Calu3 (cell line): ENCODE measurements at regions not wholly inside any gene's neighbourhood (a gene's known extent, or its start where the extent isn't known, plus 50 kb on each side); places are given as distances from the start of the nearest gene placed in this dataset.
A peak's percentile ranks its signal among the peaks of the same experiment; 100 is the strongest.

ENCODE experiments used
- BruUV-seq: library from RNA; stranded (reverse); fragments of 400-500 nt; replicated peaks from 2 replicates; lab custom pipeline; 2021; lab: Mats Ljungman, UMichigan
- CTCF ChIA-PET: fragments of 300-600 bp; sonication (Branson Sonifier 250); formaldehyde crosslinking; loops from one replicate; lab custom pipeline; 2022; ENCODE audit warnings: antibody characterized with exemption; lab: Charles Lee
- DNase-seq: peaks from one replicate; pipeline ENCODE4 v3.0.0; 2022
- H3K27ac Mint-ChIP-seq: one replicate; pipeline ENCODE4 v1.8.0; 2022; ENCODE audit warnings: mixed read lengths; ENCODE audit not compliant: unreplicated experiment
- H3K27me3 Mint-ChIP-seq: one replicate; pipeline ENCODE4 v1.8.0; 2022; ENCODE audit warnings: mixed read lengths; ENCODE audit not compliant: unreplicated experiment
- H3K36me3 Mint-ChIP-seq: one replicate; pipeline ENCODE4 v1.8.0; 2022; ENCODE audit warnings: mild to moderate bottlenecking, moderate library complexity, mixed read lengths; ENCODE audit not compliant: insufficient read depth, unreplicated experiment
- H3K4me1 Mint-ChIP-seq: one replicate; pipeline ENCODE4 v1.8.0; 2022; ENCODE audit warnings: mild to moderate bottlenecking, low read depth, mixed read lengths; ENCODE audit not compliant: unreplicated experiment
- H3K4me3 Mint-ChIP-seq: one replicate; pipeline ENCODE4 v1.8.0; 2022; ENCODE audit warnings: mild to moderate bottlenecking, low read depth, moderate library complexity, mixed read lengths; ENCODE audit not compliant: unreplicated experiment
- H3K9me3 Mint-ChIP-seq: one replicate; pipeline ENCODE4 v1.8.0; 2022; ENCODE audit warnings: low read depth, mixed read lengths; ENCODE audit not compliant: unreplicated experiment
- intact Hi-C: fragments of 100-400 bp; cut with micrococcal nuclease; formaldehyde crosslinking; loops from one replicate; pipeline ENCODE4 v1.10.0; 2022; ENCODE audit not compliant: unreplicated experiment
- TF ChIP-seq, protein P1 (sequence below): fragments of 200-600 bp; IDR thresholded peaks from one replicate; pipeline ENCODE4 v1.8.0; 2022; ENCODE audit warnings: antibody characterized with exemption; ENCODE audit not compliant: unreplicated experiment

- intact Hi-C loops: no loop called here
- H3K9me3 Mint-ChIP-seq: peaks cover 5% of the 10 kb centered on the region
- H3K4me3 Mint-ChIP-seq: no peak overlapping the region
- no peak for DNase-seq
- no peaks in the 10 kb centered on the region for H3K36me3 Mint-ChIP-seq
- H3K27me3 Mint-ChIP-seq: peaks cover 21% of the 10 kb centered on the region
- CTCF ChIA-PET: no interaction called here
- no peak overlapping the region for H3K27ac Mint-ChIP-seq
- BruUV-seq: no TSS peak
- no peaks in the 10 kb centered on the region for H3K4me1 Mint-ChIP-seq
- TF ChIP-seq, protein P1, sequence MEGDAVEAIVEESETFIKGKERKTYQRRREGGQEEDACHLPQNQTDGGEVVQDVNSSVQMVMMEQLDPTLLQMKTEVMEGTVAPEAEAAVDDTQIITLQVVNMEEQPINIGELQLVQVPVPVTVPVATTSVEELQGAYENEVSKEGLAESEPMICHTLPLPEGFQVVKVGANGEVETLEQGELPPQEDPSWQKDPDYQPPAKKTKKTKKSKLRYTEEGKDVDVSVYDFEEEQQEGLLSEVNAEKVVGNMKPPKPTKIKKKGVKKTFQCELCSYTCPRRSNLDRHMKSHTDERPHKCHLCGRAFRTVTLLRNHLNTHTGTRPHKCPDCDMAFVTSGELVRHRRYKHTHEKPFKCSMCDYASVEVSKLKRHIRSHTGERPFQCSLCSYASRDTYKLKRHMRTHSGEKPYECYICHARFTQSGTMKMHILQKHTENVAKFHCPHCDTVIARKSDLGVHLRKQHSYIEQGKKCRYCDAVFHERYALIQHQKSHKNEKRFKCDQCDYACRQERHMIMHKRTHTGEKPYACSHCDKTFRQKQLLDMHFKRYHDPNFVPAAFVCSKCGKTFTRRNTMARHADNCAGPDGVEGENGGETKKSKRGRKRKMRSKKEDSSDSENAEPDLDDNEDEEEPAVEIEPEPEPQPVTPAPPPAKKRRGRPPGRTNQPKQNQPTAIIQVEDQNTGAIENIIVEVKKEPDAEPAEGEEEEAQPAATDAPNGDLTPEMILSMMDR: no peak
Measured at GRCh38 chr14:62244221-62244620, 482.0 kb downstream of the SNAPC1 start.

GRCh38 chr14:62247266-62247665 lies 485.0 kb downstream of the SNAPC1 start:
- TF ChIP-seq, protein P1: no peak
- peaks cover 13% of the 10 kb centered on the region for H3K27me3 Mint-ChIP-seq
- H3K36me3 Mint-ChIP-seq: no peaks in the 10 kb centered on the region
- no peak for DNase-seq
- H3K4me3 Mint-ChIP-seq: no peak overlapping the region
- no TSS peak for BruUV-seq
- peaks cover 5% of the 10 kb centered on the region for H3K9me3 Mint-ChIP-seq
- peaks cover 9% of the 10 kb centered on the region for H3K4me1 Mint-ChIP-seq
- H3K27ac Mint-ChIP-seq: no peak overlapping the region
- intact Hi-C loops: no loop called here
- CTCF ChIA-PET: no interaction called here

- no peak overlapping the region for H3K27ac Mint-ChIP-seq
- H3K36me3 Mint-ChIP-seq: no peaks in the 10 kb centered on the region
- BruUV-seq: no TSS peak
- H3K9me3 Mint-ChIP-seq: no peaks in the 10 kb centered on the region
- peaks cover 9% of the 10 kb centered on the region for H3K4me1 Mint-ChIP-seq
- intact Hi-C loops: no loop called here
- peak; percentile 6 for DNase-seq
- TF ChIP-seq, protein P1: no peak
- CTCF ChIA-PET: interaction anchor here (0.8 to 1.0 kb wide), 2 partner anchors 38 to 53 kb away, joined by 3 read pairs; no protein-coding TSS in a partner anchor
- H3K4me3 Mint-ChIP-seq: no peak overlapping the region
- no peaks in the 10 kb centered on the region for H3K27me3 Mint-ChIP-seq
Measured at GRCh38 chr14:62251237-62251636, 489.0 kb downstream of the SNAPC1 start.

DNA sequence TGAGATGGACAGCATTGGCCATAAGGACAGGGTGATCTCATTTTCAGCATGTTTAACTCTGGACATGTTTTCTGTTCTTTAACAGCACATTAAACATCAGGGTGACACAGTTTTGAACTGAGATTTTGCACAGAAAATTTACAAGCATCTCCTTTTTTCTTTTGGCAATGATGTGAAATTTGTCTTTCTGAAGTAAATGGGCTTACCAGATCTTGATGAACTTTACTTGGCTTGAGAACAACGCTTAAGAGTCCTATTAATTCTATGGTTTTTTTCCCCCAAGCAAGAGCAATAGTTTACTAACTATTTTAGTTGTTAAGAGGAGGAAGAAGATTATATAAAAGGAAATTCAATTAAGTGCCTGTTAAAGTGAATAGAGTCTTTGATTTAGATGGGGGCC lies 491.0 kb downstream of the SNAPC1 start:
- no peak overlapping the region for H3K4me3 Mint-ChIP-seq
- no TSS peak for BruUV-seq
- peaks cover 9% of the 10 kb centered on the region for H3K4me1 Mint-ChIP-seq
- DNase-seq: no peak
- intact Hi-C loops: no loop called here
- H3K27me3 Mint-ChIP-seq: peaks cover 18% of the 10 kb centered on the region
- H3K9me3 Mint-ChIP-seq: no peaks in the 10 kb centered on the region
- CTCF ChIA-PET: no interaction called here
- TF ChIP-seq, protein P1: no peak
- H3K36me3 Mint-ChIP-seq: no peaks in the 10 kb centered on the region
- H3K27ac Mint-ChIP-seq: no peak overlapping the region
